ENCODE measurements at regions not wholly inside any gene's neighbourhood (a gene's known extent, or its start where the extent isn't known, plus 50 kb on each side); places are given as distances from the start of the nearest gene placed in this dataset.

DNA sequence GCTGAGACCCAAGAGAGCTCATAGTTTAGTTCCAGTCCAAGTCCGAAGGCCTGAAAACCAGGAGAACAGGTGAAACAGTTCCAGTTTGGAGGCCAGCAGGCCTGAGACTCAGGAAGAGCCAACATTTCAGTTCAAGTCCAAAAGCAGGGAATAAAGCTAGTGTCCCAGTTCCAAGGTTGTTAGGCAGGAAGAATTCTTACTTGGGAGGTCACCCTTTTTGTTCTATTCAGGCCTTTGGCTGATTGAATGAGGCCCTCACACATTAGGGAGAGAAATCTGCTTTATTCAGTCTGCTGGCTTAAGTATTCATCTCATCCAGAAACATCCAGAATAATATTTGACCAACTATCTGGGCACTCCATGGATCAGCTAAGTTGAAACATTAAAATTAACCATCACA, 294.6 kb downstream of the PCNX1 start:
- TF ChIP-seq, protein P1, sequence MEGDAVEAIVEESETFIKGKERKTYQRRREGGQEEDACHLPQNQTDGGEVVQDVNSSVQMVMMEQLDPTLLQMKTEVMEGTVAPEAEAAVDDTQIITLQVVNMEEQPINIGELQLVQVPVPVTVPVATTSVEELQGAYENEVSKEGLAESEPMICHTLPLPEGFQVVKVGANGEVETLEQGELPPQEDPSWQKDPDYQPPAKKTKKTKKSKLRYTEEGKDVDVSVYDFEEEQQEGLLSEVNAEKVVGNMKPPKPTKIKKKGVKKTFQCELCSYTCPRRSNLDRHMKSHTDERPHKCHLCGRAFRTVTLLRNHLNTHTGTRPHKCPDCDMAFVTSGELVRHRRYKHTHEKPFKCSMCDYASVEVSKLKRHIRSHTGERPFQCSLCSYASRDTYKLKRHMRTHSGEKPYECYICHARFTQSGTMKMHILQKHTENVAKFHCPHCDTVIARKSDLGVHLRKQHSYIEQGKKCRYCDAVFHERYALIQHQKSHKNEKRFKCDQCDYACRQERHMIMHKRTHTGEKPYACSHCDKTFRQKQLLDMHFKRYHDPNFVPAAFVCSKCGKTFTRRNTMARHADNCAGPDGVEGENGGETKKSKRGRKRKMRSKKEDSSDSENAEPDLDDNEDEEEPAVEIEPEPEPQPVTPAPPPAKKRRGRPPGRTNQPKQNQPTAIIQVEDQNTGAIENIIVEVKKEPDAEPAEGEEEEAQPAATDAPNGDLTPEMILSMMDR (IDR thresholded peaks at IDR 0.05 in 8 of 11, conservative IDR thresholded peaks at IDR 0.05 in 3 of 11), result no peak
- no peak for TF ChIP-seq POLR2A (IDR thresholded peaks at IDR 0.05)
